ENCODE measurements at regions not wholly inside any gene's neighbourhood (a gene's known extent, or its start where the extent isn't known, plus 50 kb on each side); places are given as distances from the start of the nearest gene placed in this dataset.

DNA sequence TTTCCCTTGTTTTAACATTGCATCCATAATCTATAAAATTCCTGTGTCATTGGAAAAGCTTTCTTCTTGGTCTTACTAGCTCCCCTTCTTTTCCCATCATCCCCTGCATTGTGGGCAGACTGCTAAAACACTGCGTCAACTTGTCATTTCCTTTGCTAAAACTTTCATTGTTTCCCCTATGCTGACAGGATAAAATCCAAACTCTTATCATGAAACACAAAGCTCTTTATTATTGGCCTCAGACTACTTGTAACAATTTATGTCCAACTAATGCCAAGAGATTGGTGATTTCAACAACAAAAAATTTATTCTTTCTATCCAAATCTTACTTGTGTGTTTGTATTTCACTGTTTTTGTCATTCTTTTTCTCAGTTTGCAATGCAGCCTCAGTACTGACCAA, 339.1 kb downstream of the HGF start:
- no peak for DNase-seq
- peaks cover 4% of the 10 kb centered on the region; the same call in 1 of the 2 replicates for H3K36me3 Mint-ChIP-seq (ENCODE audit: low read depth)

DNA sequence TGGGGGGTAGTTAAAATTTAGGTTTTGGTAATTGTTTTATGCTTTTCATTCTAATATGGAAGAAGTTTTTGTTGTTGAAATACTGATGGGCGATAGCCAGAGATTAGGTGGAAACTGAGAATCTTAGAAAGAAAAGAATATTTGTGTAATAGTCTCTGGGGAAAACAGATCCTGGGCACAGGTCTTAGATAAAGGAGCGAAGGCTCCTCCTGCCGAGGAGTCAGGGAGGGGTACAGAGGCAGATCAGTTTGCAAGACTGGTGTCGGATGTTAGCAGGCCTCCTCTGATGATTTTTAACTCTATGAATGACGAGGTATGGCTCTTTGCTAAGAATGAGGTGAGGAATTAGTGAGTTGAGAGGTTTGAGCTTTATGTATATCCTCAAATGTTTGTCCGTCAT, 339.7 kb downstream of the HGF start:
- Mint-ChIP-seq H3K27me3 (ENCODE audit: insufficient read depth) (no peaks in the 10 kb centered on the region), H3K4me3 (no peak overlapping the region), H3K4me1 (ENCODE audit: low read depth) (peaks cover 21% of the 10 kb centered on the region), H3K27ac (no peak overlapping the region), H3K36me3 (ENCODE audit: low read depth) (no peaks in the 10 kb centered on the region), H3K9me3 (no peaks in the 10 kb centered on the region)
- TF ChIP-seq, protein P1, sequence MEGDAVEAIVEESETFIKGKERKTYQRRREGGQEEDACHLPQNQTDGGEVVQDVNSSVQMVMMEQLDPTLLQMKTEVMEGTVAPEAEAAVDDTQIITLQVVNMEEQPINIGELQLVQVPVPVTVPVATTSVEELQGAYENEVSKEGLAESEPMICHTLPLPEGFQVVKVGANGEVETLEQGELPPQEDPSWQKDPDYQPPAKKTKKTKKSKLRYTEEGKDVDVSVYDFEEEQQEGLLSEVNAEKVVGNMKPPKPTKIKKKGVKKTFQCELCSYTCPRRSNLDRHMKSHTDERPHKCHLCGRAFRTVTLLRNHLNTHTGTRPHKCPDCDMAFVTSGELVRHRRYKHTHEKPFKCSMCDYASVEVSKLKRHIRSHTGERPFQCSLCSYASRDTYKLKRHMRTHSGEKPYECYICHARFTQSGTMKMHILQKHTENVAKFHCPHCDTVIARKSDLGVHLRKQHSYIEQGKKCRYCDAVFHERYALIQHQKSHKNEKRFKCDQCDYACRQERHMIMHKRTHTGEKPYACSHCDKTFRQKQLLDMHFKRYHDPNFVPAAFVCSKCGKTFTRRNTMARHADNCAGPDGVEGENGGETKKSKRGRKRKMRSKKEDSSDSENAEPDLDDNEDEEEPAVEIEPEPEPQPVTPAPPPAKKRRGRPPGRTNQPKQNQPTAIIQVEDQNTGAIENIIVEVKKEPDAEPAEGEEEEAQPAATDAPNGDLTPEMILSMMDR (IDR thresholded peaks at IDR 0.05), result no peak
- no peak for DNase-seq

More for the DNA sequence above, 339.1 kb downstream of the HGF start:
- no peak overlapping the region for H3K4me3 Mint-ChIP-seq
- no peaks in the 10 kb centered on the region; the same call in 1 of the 2 replicates for H3K9me3 Mint-ChIP-seq
- H3K4me1 Mint-ChIP-seq (ENCODE audit: low read depth), result peaks cover 15% of the 10 kb centered on the region
- TF ChIP-seq, protein P1 (IDR thresholded peaks at IDR 0.05), result no peak
- no peaks in the 10 kb centered on the region for H3K27me3 Mint-ChIP-seq (ENCODE audit: insufficient read depth)
- H3K27ac Mint-ChIP-seq, result no peak overlapping the region

DNA sequence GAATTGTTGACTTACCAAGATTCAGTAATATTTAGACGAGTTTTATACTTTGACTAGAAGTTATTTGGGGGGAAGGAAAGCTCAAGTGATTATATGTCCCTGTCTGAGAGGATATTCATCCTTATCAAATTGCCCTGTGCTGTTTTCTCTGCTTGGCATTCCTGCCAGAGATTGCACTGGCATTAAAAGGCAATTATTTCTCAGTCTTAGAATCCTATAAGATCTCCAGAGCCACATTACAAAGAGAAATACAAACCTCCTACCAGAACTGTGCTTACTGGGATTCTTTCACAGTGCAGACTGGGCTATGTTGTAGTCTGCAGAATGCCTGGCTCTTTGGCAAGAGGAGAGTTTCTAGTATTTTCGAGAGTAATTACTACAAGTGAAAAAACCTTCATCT, 342.4 kb downstream of the HGF start:
- no peak for DNase-seq
- H3K9me3 Mint-ChIP-seq, result no peaks in the 10 kb centered on the region
- no peak overlapping the region for H3K27ac Mint-ChIP-seq
- H3K4me3 Mint-ChIP-seq, result no peak overlapping the region
- no peaks in the 10 kb centered on the region for H3K27me3 Mint-ChIP-seq (ENCODE audit: insufficient read depth)
- TF ChIP-seq, protein P1 (IDR thresholded peaks at IDR 0.05), result no peak
- no peaks in the 10 kb centered on the region for H3K36me3 Mint-ChIP-seq (ENCODE audit: low read depth)
- H3K4me1 Mint-ChIP-seq (ENCODE audit: low read depth), result peaks cover 23% of the 10 kb centered on the region

DNA sequence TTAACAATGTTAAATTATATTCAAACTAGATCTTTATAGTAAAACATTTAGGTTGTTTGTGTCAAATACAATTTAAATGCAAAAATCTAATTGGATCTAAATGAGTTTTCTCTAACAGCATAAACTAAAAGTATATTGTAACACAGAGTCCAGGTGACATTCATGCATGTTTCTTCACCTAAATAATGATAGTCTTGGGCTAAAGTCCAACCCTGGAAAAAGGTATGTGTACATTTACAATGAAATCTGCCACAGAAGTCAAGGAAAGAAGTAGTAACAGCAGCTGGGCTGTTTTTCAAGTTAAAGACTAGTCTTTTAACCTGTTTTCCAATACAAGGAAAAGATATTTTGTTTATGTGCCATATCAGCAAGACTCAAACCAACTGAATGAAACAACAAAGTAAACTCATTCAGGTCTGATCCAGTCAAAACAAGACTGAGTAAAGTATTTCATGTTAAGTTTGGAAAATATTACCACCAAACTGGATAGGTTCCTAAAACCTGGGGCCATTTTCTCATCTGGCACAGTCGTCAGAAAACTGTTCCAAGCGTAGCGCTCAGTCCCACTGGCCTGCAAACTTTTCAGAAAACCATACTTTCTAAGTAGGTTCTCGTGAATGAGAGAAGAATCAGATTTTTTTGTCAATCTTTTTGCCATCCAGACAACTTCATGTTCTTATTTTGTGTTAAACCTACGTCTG, 349.2 kb downstream of the HGF start:
- TF ChIP-seq, protein P1 (IDR thresholded peaks at IDR 0.05), result no peak
- H3K36me3 Mint-ChIP-seq (ENCODE audit: low read depth), result no peaks in the 10 kb centered on the region
- H3K9me3 Mint-ChIP-seq, result no peaks in the 10 kb centered on the region
- H3K27me3 Mint-ChIP-seq (ENCODE audit: insufficient read depth), result no peaks in the 10 kb centered on the region
- H3K4me3 Mint-ChIP-seq, result no peak overlapping the region
- H3K27ac Mint-ChIP-seq, result no peak overlapping the region
- DNase-seq, result no peak
- peaks cover 21% of the 10 kb centered on the region for H3K4me1 Mint-ChIP-seq (ENCODE audit: low read depth)

DNA sequence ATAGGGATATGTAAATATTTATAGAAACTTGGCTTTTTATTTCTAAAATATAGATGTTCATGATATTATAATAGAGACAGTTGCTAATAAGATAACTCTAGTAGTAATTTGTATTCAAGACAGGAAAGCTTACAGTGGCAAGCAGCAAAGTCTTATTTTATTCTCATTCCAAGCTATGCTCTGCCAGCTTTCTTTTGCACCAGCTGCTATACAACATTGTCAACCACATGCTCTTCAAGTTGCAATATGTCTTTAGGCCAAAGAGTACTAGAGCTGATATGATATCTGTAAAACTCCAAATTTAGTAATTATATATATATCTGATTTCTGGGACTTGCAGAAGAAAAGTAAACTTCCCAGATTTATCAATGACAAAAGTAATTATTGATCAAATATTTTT, 350.1 kb downstream of the HGF start:
- H3K9me3 Mint-ChIP-seq, result no peaks in the 10 kb centered on the region
- H3K27me3 Mint-ChIP-seq (ENCODE audit: insufficient read depth), result no peaks in the 10 kb centered on the region
- peaks cover 21% of the 10 kb centered on the region for H3K4me1 Mint-ChIP-seq (ENCODE audit: low read depth)
- no peak overlapping the region for H3K4me3 Mint-ChIP-seq
- TF ChIP-seq, protein P1 (IDR thresholded peaks at IDR 0.05), result no peak
- DNase-seq, result no peak
- no peak overlapping the region for H3K27ac Mint-ChIP-seq
- H3K36me3 Mint-ChIP-seq (ENCODE audit: low read depth), result peaks cover 5% of the 10 kb centered on the region; the same call in 1 of the 2 replicates
